Neural progenitor cell (in vitro differentiated cells): ENCODE measurements at regions not wholly inside any gene's neighbourhood (a gene's known extent, or its start where the extent isn't known, plus 50 kb on each side); places are given as distances from the start of the nearest gene placed in this dataset.

Experiments used
- DNase-seq: peaks from one replicate; pipeline ENCODE4 v3.0.0-alpha.2; 2016; ENCODE audit warnings: low spot score
- H2AFZ ChIP-seq: fragments of 200-600 bp; sonication (generic); replicated peaks from 2 replicates; pipeline ENCODE4 v1.6.1; 2016; ENCODE audit warnings: antibody characterized with exemption
- H3F3A ChIP-seq: fragments of 200-600 bp; sonication (generic); 2 replicates; pipeline ENCODE4 v1.6.1; 2016; ENCODE audit warnings: antibody characterized with exemption, low read depth
- H3K27ac ChIP-seq: fragments of 200-600 bp; sonication (generic); 2 replicates; pipeline ENCODE4 v1.5.1; 2016; ENCODE audit warnings: mild to moderate bottlenecking
- H3K27me3 ChIP-seq: fragments of 200-600 bp; sonication (generic); 2 replicates; pipeline ENCODE4 v1.6.1; 2016; ENCODE audit warnings: mild to moderate bottlenecking, moderate library complexity
- H3K36me3 ChIP-seq: fragments of 200-600 bp; sonication (generic); 2 replicates; pipeline ENCODE4 v1.5.1; 2016
- H3K4me1 ChIP-seq: fragments of 200-600 bp; sonication (generic); 2 replicates; pipeline ENCODE4 v1.6.1; 2016; ENCODE audit warnings: mixed run types
- H3K4me2 ChIP-seq: fragments of 200-600 bp; sonication (generic); 2 replicates; pipeline ENCODE4 v1.6.1; 2016
- H3K4me3 ChIP-seq: fragments of 200-600 bp; sonication (generic); 2 replicates; pipeline ENCODE4 v1.5.1; 2016
- H3K79me2 ChIP-seq: fragments of 200-600 bp; sonication (generic); 2 replicates; pipeline ENCODE4 v1.6.1; 2016; ENCODE audit warnings: low read depth
- H3K9ac ChIP-seq: fragments of 200-600 bp; sonication (generic); 2 replicates; pipeline ENCODE4 v1.6.1; 2016
- H3K9me3 ChIP-seq: fragments of 200-600 bp; sonication (generic); 2 replicates; pipeline ENCODE4 v1.5.1; 2016; ENCODE audit warnings: low read depth
- H4K20me1 ChIP-seq: fragments of 200-600 bp; sonication (generic); 2 replicates; pipeline ENCODE4 v1.6.1; 2016; ENCODE audit warnings: low read depth
- H3K27ac Mint-ChIP-seq: 3 replicates; pipeline ENCODE4 v1.8.0; 2021; ENCODE audit warnings: mixed read lengths
- H3K27me3 Mint-ChIP-seq: 2 replicates; pipeline ENCODE4 v1.8.0; 2022; ENCODE audit warnings: low read depth, mild to moderate bottlenecking, inconsistent platforms, moderate library complexity, mixed read lengths; ENCODE audit not compliant: insufficient read depth
- H3K36me3 Mint-ChIP-seq: 3 replicates; pipeline ENCODE4 v1.8.0; 2021; ENCODE audit warnings: mixed read lengths
- H3K4me1 Mint-ChIP-seq: 3 replicates; pipeline ENCODE4 v1.8.0; 2021; ENCODE audit warnings: mixed read lengths
- H3K4me3 Mint-ChIP-seq: 3 replicates; pipeline ENCODE4 v1.8.0; 2021; ENCODE audit warnings: mild to moderate bottlenecking, moderate library complexity, mixed read lengths
- H3K9me3 Mint-ChIP-seq: 3 replicates; pipeline ENCODE4 v1.8.0; 2020; ENCODE audit warnings: mixed read lengths
- EZH2 ChIP-seq: fragments of 200-600 bp; sonication (generic); IDR thresholded peaks from 2 replicates; pipeline ENCODE4 v1.6.1; 2017; ENCODE audit warnings: antibody characterized with exemption, mild to moderate bottlenecking, moderate library complexity
- EZH2phosphoT487 ChIP-seq: fragments of 200-600 bp; sonication (generic); IDR thresholded peaks from 2 replicates; pipeline ENCODE4 v1.6.1; 2017; ENCODE audit warnings: antibody characterized with exemption
- TF ChIP-seq, protein P1 (sequence below): fragments of 200-600 bp; sonication (generic); IDR thresholded peaks from 2 replicates; pipeline ENCODE4 v1.5.1; 2017; ENCODE audit warnings: antibody characterized with exemption, mild to moderate bottlenecking

DNA sequence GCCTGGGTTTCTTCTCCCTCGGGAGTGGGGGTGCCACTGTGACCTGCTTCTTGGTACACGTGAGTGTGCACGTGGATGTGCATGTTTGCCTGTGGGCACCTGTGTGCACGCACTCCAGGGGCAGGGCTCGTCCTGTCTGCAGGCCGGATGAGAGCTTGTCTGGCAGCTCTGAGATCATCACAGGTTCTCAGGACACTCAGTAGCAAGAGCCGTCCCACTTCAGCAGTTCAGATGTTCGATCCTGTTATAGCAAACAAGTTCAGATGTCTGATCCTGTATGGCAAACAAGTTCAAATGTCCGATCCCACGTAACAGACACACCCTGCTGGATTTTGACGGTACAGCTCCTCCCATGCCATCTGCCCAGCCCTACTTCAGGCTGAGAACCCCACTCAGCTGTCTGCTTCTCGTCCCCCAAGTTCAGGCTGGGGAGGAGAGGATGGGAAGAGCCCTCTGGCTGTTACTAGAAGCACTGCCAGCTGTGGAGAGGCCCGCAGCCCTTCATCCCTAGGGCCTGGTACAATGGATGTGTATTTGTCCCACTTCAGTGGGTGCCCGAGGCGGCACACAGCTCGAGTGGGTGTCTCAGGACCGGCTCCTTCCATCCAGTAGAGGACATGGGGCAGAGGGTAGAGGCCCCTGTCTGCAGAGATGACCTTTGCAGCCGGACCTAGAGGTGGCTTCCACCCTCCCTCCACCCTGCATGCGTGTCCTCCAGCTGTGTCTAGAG lies 1126.9 kb downstream of the BRD1 start:
- peaks cover 11% of the 10 kb centered on the region for H3K79me2 ChIP-seq
- peaks cover 7% of the 10 kb centered on the region for H4K20me1 ChIP-seq
- Mint-ChIP-seq H3K27ac (peak overlapping the region; percentile 38), H3K27me3 (no peaks in the 10 kb centered on the region), H3K36me3 (no peaks in the 10 kb centered on the region), H3K4me1 (peaks cover 55% of the 10 kb centered on the region), H3K4me3 (no peak overlapping the region), H3K9me3 (no peaks in the 10 kb centered on the region)
- no peaks in the 10 kb centered on the region for H3F3A ChIP-seq
- TF ChIP-seq, protein P1, sequence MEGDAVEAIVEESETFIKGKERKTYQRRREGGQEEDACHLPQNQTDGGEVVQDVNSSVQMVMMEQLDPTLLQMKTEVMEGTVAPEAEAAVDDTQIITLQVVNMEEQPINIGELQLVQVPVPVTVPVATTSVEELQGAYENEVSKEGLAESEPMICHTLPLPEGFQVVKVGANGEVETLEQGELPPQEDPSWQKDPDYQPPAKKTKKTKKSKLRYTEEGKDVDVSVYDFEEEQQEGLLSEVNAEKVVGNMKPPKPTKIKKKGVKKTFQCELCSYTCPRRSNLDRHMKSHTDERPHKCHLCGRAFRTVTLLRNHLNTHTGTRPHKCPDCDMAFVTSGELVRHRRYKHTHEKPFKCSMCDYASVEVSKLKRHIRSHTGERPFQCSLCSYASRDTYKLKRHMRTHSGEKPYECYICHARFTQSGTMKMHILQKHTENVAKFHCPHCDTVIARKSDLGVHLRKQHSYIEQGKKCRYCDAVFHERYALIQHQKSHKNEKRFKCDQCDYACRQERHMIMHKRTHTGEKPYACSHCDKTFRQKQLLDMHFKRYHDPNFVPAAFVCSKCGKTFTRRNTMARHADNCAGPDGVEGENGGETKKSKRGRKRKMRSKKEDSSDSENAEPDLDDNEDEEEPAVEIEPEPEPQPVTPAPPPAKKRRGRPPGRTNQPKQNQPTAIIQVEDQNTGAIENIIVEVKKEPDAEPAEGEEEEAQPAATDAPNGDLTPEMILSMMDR: no peak
- TF ChIP-seq EZH2phosphoT487: no peak
- no peak for TF ChIP-seq EZH2
- no peaks in the 10 kb centered on the region for H3K36me3 ChIP-seq
- H3K9me3 ChIP-seq: no peaks in the 10 kb centered on the region
- no peak overlapping the region for H2AFZ ChIP-seq
- H3K9ac ChIP-seq: no peak overlapping the region
- DNase-seq: no peak
- H3K27ac ChIP-seq: peak overlapping the region; percentile 3
- H3K4me1 ChIP-seq: peaks cover 28% of the 10 kb centered on the region
- no peaks in the 10 kb centered on the region for H3K27me3 ChIP-seq
- no peak overlapping the region for H3K4me3 ChIP-seq
- H3K4me2 ChIP-seq: no peak overlapping the region

DNA sequence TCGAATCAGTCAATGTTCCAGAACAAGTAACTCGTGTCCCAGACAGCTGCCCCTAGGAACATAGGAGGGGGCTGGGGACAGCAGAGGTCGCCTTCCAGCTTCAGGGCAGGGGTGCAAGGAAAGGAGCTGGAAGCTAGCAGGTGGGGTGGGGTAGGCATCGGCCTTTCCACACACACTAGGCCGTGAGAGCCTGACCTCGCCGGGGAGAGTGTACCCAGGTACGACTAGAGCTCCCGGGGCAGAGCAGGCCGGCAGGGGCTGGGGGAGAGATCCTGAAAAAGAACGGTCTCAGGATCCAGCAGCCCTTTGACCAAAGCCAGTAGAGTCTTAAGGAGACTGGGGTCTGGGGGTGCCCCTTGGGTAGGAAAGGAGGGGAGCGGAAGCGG lies 1127.5 kb downstream of the BRD1 start:
- Mint-ChIP-seq H3K4me3 (no peak overlapping the region), H3K27ac (peak overlapping the region; percentile 96), H3K36me3 (no peaks in the 10 kb centered on the region), H3K27me3 (no peaks in the 10 kb centered on the region), H3K9me3 (no peaks in the 10 kb centered on the region), H3K4me1 (peaks cover 49% of the 10 kb centered on the region)
- no peaks in the 10 kb centered on the region for H3K36me3 ChIP-seq
- TF ChIP-seq EZH2phosphoT487: no peak
- TF ChIP-seq, protein P1: no peak
- no peak for TF ChIP-seq EZH2
- H3K27me3 ChIP-seq: no peaks in the 10 kb centered on the region
- H3F3A ChIP-seq: no peaks in the 10 kb centered on the region
- no peak overlapping the region for H2AFZ ChIP-seq
- peak overlapping the region; percentile 3 for H3K27ac ChIP-seq
- no peak overlapping the region for H3K9ac ChIP-seq
- DNase-seq: no peak
- no peak overlapping the region for H3K4me2 ChIP-seq
- peaks cover 11% of the 10 kb centered on the region for H3K79me2 ChIP-seq
- H3K4me1 ChIP-seq: peaks cover 25% of the 10 kb centered on the region
- H4K20me1 ChIP-seq: peaks cover 1% of the 10 kb centered on the region
- H3K4me3 ChIP-seq: no peak overlapping the region
- no peaks in the 10 kb centered on the region for H3K9me3 ChIP-seq

DNA sequence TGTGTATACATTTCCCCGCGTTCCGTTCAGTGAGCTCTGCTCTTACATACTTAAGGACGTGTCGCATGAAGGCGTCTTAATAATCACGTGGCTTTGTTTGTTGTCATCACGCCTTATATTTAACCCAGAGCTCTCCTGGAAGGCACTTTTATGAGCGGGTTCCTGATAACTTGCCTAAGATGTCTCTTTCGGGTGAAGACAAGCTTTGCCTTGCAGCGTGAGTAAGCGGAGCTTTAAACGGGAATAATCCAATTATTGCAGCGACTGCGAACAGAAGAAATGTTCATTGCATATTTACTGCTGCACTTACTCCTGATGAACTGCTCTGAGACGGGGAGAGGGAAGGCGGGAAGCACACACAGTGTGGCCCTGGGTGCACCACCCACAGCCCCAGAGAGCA lies 1128.2 kb downstream of the BRD1 start:
- H3K79me2 ChIP-seq: peaks cover 11% of the 10 kb centered on the region
- H3K9me3 ChIP-seq: no peaks in the 10 kb centered on the region
- no peak overlapping the region for H3K27ac ChIP-seq
- H3K4me3 ChIP-seq: no peak overlapping the region
- no peaks in the 10 kb centered on the region for H3F3A ChIP-seq
- Mint-ChIP-seq H3K4me3 (no peak overlapping the region), H3K27me3 (no peaks in the 10 kb centered on the region), H3K36me3 (no peaks in the 10 kb centered on the region), H3K27ac (peak overlapping the region; percentile 96), H3K4me1 (peaks cover 43% of the 10 kb centered on the region), H3K9me3 (no peaks in the 10 kb centered on the region)
- no peaks in the 10 kb centered on the region for H3K36me3 ChIP-seq
- no peaks in the 10 kb centered on the region for H4K20me1 ChIP-seq
- no peak overlapping the region for H3K9ac ChIP-seq
- H3K27me3 ChIP-seq: no peaks in the 10 kb centered on the region
- no peak overlapping the region for H3K4me2 ChIP-seq
- DNase-seq: peak; percentile 63
- TF ChIP-seq EZH2phosphoT487: no peak
- TF ChIP-seq, protein P1: no peak
- TF ChIP-seq EZH2: no peak
- no peak overlapping the region for H2AFZ ChIP-seq
- peaks cover 18% of the 10 kb centered on the region for H3K4me1 ChIP-seq
